ENCODE measurements at regions not wholly inside any gene's neighbourhood (a gene's known extent, or its start where the extent isn't known, plus 50 kb on each side); places are given as distances from the start of the nearest gene placed in this dataset.
"Not testable (repeated sequence)": the region's sequence is repeated elsewhere in the genome, so short reads cannot be mapped to it uniquely, and the experiment has no call there.

DNA sequence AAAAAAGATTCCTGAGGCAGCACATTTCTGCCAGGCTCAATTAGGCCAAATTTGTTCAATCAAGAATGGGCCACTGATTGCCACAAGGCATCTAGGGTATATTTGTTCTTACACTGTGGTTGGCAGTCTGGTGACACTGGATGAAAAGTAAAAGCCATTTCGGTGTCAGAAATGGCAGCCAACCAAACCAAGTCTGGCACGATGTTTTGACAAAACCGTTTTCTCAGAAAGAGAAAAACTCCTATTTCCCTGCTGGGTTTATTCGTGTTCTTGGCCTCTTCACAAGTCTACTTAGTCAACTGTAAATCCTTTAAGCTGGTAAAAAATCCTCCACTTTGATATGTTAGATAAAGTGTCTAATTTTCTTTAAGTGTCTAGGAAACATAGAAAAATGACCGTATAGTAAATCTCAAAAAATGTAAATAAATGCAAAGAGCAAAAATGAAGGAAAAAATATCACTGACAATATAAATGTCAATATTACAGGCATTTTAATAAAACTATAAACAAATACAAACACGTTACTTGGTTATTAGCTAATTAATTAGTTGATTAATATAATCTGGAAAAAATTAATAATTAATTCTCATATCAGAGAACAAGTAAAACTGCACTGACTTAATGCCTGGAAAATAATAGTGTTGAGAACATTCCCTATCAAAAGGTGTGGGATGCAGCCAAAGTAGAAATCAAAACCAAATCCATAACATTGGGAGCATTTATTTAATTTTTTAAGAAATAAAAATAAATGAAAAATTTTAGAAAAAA is 182.0 kb upstream of the ZNF804A start:
- DNase-seq (ENCODE audit: low spot score) = no peak
- intact Hi-C loops (cut with DNase I) = no loop called here

DNA sequence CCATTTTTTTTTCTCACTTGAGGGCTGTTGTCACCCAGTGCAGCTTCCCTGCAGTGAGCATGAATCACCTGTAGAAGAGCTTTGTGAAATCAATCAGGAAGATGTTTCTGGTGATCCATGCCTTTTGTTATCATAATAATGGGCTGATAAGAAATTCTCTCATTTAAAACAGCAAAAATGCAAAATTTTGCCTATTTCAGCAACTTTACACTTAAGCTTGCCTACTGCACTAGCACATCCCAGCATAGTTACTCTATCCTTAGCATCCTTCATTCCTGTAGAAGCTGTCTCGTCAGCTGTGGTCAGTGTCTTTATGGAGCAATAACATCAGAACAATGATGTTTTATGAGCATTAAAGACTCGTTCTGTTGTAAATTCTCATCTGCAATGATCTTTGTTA is 178.6 kb upstream of the ZNF804A start:
- intact Hi-C loops (cut with DNase I) = no loop called here
- DNase-seq (ENCODE audit: low spot score) = no peak

DNA sequence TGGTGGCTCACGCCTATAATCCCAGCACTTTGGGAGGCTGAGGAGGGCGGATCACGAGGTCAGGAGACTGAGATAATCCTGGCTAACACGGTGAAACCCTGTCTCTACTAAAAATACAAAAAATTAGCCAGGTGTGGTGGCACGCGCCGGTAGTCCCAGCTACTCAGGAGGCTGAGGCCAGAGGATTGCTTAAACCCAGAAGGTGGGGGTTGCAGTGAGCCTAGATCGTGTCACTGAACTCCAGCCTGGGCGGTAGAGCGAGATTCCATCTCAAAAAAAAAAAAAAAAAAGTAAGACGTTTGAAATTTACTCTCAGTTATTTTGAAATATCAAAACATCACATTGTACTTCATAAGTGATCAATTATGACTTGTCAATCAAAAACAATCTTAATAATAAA is 176.9 kb upstream of the ZNF804A start:
- intact Hi-C loops (cut with DNase I); DNase-seq (ENCODE audit: low spot score): not testable (repeated sequence)

DNA sequence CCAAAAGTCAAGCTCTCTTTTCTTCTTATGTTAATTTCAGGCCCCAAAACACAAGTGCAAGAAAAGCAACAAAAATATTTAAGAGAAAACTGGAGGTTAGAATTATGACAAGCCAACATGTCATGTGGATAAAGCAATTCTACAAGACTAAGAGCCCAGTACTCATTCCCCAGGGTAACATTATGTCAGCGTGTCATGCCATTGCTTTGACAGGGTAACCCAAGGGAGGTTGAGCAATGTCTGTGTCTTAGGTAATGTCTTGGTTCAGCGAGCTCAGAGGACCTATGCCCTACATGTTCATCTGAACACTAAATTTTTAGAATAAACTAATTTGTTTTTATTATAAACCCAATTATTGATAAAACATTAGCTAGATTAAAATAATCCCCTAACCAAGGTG is 173.2 kb upstream of the ZNF804A start:
- no peak for DNase-seq (ENCODE audit: low spot score)
- intact Hi-C loops (cut with DNase I) = no loop called here

DNA sequence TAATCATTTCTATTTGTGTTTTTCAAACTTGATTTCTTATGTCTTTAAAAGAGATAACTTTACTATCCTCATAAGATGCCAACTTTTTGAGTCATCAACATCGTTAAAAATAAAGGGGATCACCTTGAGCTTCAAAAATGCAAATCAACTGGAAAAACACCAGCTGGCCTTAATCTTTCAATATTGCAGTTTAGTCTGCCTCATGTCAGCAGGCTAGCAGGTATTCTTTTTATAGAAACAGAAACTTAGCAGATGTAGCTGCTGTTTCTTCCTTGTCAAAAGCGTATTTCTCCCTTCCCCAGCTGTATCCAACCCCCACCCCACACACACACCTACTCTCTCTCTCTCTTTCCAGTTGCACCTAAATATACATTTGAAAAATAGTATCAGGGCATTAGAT is 154.1 kb upstream of the ZNF804A start:
- DNase-seq (ENCODE audit: low spot score) = no peak
- intact Hi-C loops (cut with DNase I) = no loop called here

DNA sequence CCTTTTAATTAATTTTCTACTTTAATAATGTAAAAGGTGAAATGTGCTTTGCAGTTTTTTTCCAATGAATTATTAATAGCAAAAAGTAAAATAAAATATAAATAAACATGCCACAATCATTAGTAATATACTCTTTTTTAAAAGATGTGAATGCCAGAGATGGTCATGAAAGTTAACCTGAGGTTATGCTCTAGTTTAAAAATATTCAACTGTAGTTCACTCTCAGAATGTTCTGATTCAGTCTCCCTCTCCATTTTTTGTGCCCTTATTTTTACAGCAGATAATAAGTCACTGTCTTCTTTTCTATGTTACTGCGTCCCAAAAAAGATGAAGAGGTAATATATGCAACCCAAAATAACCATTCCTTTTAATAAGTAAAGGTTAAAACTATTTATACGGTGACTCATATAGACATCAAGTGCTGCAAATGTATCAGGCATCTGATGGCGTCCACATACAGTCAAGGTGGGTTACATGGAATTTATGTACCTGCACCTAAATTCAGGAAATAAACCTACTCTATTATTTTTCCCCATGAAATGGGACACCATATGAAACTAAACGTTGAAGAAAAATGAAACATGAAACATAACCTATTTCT is 153.6 kb upstream of the ZNF804A start:
- intact Hi-C loops (cut with DNase I) = no loop called here
- DNase-seq (ENCODE audit: low spot score) = no peak

DNA sequence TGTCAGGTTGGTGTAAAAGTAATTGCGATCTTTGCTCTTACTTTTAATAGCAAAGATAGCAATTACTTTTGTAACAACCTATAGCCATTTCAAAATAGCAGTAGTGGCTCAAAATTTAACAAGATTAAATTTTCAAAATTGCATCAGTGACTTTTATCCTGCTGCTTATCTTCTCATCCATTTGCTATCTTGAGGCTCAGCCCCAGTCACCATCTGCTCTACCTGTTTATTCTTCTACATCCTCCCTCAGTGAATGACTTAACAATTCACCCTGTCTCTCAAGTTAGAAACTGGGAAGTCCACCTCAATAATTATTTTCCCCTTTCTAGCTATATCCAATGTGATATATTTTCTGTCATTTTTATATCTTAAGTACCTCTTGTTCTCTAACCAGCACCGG is 148.6 kb upstream of the ZNF804A start:
- intact Hi-C loops (cut with DNase I) = no loop called here
- no peak for DNase-seq (ENCODE audit: low spot score)

DNA sequence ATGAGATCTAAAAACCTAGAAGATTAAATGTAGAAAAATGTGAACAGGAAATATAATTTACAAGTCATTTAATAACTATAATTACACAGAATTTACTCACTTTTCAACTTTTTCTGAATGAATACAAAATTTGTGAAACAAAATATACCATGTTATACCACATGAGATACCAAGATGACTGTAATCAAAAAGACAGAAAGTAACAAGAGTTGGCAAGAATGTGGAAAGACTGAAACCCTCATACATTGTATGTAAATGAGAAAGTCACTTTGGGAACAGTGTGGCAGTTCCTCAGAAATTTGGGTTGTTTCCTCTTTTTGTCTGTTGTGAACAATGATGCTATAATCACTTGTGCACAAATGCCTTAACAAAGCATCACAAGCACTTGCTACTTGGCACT is 145.4 kb upstream of the ZNF804A start:
- intact Hi-C loops (cut with DNase I) = no loop called here
- DNase-seq (ENCODE audit: low spot score) = no peak

DNA sequence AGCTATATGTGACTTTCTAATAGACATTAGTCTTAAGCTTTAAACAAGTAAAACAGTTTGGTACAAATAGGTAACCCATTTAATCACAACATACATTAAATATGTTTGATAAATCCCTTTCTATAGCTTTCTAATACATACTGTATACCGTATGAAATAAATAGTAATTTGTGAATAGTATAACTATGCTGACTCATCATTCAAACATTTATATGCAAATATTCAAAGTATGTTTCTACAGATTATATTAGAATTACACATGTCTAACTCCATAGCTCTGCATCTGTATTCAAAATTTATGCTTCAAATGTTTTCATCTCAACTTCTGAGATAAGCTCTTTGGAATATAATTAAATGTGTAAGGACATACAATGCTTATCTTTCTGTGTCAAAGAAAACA is 142.7 kb upstream of the ZNF804A start:
- no peak for DNase-seq (ENCODE audit: low spot score)
- intact Hi-C loops (cut with DNase I) = no loop called here

DNA sequence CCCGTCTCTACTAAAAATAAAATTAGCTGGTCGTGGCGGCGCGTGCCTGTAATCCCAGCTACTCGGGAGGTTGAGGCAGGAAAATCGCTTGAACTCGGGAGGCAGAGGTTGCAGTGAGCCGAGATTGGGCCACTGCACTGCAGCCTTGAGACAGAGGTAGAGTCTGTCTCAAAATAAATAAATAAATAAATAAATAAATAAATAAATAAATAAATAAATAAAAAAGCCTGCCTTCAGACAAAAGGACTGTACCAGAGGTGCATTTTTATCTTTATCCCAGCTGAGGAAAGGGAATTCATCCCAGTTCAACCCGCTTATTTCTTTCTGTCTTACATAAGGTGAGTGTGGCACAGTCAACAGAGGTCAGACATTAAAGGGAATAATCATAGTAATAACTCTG is 141.6 kb upstream of the ZNF804A start:
- intact Hi-C loops (cut with DNase I); DNase-seq (ENCODE audit: low spot score): not testable (repeated sequence)

DNA sequence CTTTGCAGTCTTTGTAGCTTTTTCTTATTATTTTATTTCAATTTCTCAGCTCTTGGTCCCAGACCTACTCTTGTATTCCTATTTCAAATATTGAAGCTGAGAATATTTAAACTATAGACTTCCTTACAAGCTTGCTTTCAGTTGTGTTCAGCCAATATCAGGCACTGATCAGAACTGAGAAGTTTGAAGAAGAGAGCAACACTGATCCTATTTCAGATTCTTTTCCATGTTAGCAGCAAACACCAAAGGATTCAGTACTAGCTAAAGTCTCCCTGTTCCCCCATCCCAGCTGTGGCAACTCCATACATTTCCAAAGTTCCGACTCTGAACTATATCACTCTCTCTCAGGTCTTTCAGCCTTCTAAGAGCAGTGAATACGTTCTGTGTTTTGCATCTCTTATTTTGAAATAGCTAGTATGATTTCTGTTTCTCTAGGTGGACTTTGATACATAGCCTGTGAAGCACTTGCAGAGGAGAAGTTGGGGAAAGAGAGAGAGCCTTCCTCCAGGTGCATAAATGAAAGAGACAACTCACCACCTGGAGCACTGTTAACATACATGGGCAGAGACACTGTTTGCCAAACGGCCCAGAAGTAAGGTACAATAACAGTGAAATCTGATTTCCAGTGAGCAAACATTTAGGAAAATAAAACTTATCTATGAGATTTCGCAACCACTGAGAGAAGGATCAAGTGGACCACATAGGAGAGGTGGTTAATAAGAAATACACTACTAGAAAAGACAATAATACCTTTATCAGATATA is 135.0 kb upstream of the ZNF804A start:
- no peak for DNase-seq (ENCODE audit: low spot score)
- intact Hi-C loops (cut with DNase I) = no loop called here

DNA sequence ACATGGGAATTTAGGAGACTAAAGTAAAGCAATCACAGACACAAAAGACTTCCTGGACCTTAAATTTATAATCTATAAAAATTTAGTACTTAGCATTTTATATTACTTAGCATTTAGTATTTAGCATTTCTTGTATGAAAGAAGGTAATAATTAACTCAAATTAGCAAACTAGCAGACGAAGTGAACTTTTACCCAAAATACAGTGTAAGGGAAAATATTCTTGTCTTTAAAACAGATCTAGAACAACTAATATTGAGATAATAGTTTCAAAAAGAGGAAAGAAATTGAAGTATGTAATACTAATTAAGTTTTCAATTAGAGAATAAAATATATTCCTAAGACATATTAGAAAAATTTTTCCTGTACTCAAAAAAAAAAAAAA is 134.5 kb upstream of the ZNF804A start:
- intact Hi-C loops (cut with DNase I) = no loop called here

DNA sequence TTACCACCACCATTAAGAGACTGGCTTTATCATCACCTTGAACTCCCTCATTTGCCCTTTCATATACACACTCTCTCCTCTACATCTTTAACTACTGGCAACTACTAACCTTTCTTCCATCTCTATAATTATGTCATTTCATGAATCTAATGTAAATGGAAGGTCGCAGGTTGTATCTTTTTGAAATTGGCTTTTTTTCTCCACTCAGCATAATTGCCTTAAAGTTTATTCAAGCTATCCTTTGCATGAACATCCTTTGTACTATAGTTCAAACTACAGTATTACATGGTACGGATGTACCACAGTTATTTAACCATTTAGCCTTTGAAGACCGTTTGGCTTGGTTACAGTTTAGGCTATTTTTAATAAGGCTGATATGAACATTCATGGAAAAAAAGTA is 129.5 kb upstream of the ZNF804A start:
- DNase-seq (ENCODE audit: low spot score) = no peak
- intact Hi-C loops (cut with DNase I) = no loop called here

More for the DNA sequence above, 134.5 kb upstream of the ZNF804A start:
- DNase-seq (ENCODE audit: low spot score) = no peak

DNA sequence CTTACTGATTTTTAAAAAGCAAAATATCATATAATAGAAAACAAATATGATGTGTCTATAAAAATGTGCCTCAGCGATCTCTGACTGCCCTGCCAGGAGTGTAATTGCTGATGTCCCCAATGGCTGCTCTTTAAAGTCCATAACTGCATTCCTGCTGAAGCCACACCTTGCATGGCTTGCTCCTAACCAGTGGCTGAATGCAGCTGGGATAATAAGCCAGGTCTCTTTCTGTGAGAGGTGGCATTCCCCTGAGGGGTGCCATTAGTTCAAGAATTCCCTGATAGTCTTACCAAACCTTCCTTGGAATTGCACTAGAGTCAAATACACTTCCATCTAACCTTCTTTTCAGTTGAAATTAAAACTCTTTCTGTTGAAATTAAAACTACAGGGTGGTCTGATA is 125.8 kb upstream of the ZNF804A start:
- intact Hi-C loops (cut with DNase I) = no loop called here
- no peak for DNase-seq (ENCODE audit: low spot score)

DNA sequence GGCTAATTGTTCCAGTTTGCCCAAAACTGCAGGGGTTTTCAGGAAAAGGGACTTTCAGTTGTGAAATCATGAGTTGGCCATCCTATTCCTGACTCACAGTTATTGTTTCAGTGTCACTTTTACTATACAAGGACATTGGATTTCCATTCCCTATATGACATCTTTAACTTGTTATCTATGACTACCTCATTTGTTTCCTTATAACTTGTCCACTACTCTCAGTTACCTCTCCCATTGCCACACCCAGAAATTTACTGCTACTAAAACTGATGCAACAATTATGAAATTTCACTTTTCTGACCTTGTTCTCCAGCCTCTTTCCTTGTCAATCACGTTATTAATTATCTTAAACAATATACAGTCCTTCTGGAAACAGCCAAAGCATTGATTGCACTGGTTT is 116.5 kb upstream of the ZNF804A start:
- no peak for DNase-seq (ENCODE audit: low spot score)
- intact Hi-C loops (cut with DNase I) = no loop called here

DNA sequence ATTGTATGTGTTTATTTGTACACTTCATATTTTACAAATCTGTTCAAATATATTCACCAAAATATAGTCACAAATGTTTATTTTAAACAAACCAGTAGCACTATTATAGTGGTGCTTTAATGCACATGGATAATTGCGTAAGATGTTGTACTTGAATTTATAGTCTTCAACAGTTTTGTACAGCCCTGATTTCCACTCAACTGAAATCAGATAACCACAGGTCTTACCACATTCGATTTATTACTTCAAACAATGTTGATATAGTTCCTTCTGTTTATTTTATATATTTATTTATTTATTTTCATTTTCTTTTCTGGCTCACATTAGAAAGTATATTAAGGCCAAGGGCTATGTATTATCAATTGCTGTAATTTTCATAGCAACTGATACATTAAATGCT is 99.4 kb upstream of the ZNF804A start:
- intact Hi-C loops (cut with DNase I) = no loop called here
- no peak for DNase-seq (ENCODE audit: low spot score)

DNA sequence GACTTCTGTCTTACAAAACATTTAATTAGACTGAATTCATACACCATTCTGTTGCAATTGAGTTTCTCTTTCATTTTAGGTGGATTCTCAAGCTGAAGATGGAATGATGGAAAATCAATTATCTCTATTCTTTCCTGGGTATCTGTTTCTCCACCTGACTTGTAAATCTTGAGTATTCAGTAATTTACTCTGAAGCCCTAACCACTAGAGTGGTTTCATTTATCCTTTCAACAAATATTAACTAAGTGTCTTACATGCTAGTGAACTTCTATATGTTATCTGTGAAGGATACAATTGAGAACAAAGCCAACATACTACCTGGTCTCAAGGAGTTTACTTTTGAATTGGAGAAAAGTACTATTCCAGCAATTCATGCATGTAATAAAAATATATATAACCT is 94.1 kb upstream of the ZNF804A start:
- intact Hi-C loops (cut with DNase I) = no loop called here
- DNase-seq (ENCODE audit: low spot score) = no peak

DNA sequence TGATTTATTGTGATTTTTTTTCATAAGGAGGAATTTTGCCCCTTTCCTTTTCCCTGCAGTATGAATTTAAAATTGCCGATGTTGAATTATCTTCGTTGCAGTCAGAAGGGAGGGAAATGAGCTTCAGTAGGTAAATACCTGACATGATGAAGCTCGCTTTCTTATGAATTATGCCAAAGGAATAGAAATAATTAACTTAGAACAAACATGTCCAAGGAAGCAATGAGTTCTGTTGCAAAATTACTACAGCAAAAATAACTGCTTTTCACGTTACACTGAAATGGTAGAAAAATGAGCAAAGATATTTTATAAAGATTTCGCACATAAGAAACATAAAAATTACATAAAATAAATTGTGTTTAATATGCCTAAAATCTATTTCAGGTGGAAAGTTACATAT is 91.1 kb upstream of the ZNF804A start:
- no peak for DNase-seq (ENCODE audit: low spot score)
- intact Hi-C loops (cut with DNase I) = no loop called here

DNA sequence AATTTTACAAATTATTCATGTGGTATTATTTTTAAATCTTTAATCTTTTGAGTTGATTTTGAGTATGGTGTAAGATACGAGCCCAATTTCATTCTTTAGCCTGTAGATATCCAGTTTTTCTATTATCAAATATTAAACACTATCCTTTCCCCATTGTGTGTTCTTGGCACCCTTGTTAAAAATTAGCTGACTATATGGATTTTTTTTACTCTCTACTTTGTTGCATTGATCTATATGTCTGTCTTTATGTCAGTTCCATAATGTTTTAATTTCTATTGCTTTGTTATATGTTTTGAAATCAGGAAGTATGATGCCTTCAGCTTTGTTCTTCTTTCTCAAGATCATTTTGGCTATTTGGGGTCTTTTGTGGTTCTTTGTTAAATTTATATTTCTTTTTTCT is 80.9 kb upstream of the ZNF804A start:
- no peak for DNase-seq (ENCODE audit: low spot score)
- intact Hi-C loops (cut with DNase I) = no loop called here

DNA sequence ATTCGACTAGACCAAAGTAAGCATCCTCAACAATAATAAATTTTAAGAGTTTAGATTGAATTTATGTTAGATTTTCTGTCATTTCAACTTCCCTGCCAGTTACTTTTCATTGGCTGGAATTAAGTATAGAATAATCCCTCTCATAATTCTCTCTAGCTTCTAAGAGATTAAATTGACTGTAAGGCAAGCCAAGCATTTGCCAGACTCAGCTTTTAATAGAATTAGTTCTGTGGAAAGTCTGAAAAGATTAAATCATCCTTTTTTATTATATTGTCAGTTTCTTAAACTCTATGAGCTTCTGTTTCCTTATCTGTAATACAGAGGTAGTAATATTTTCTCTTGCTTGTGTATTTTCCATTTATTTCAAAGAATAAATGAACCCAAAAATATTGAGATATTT is 77.9 kb upstream of the ZNF804A start:
- DNase-seq (ENCODE audit: low spot score) = no peak
- intact Hi-C loops (cut with DNase I) = no loop called here

DNA sequence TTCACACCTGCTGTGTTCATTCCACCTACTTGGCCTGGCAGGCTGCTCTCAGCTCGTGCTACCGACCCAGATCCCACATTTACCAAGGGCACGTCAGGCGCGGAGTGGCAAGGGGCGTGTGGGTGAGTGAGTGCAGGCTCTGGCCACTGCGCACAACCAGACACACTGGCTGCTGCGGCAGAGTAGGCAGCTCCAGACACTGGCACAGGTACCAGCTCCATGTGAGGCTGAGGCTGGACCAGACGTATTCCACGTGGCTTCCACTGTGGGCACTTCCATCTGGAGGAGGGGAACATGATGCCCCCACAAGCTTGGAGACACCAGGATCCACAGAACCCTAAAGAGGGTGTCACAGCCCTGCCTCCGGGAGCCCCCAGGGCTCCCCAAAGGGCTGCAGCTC is 74.6 kb upstream of the ZNF804A start:
- no peak for DNase-seq (ENCODE audit: low spot score)
- intact Hi-C loops (cut with DNase I) = no loop called here

All from cardiac septum (tissue), 1 donor.